Heart left ventricle (tissue), 16 donors: ENCODE measurements at regions not wholly inside any gene's neighbourhood (a gene's known extent, or its start where the extent isn't known, plus 50 kb on each side); places are given as distances from the start of the nearest gene placed in this dataset.

Experiments
- ATAC-seq, 4 donors: fragments of 200-7000 bp; cut with Tn5 transposase; one replicate each; pipeline ENCODE4 v1.9.1; 2020 to 2022; ENCODE audit warnings: moderate library complexity in 4 of 4, mild to moderate bottlenecking in 3 of 4, moderate number of reproducible peaks in 1 of 4
- DNase-seq, 5 donors: peaks; one replicate each; pipeline ENCODE4 v3.0.0-alpha.2; 2020
- H3K27ac ChIP-seq, 12 donors: fragments of 200-600 bp; sonication (generic) in 4 of 12; one replicate each; pipeline versions ENCODE4 v1.5.0 to v1.8.0; 2016 to 2022; ENCODE audit warnings: mild to moderate bottlenecking in 2 of 12
- H3K27me3 ChIP-seq, 9 donors: fragments of 200-600 bp; sonication (generic) in 2 of 9; one replicate each; pipeline versions ENCODE4 v1.5.1 to v1.8.0; 2016 to 2022; ENCODE audit warnings: mild to moderate bottlenecking in 3 of 9
- H3K36me3 ChIP-seq, 9 donors: fragments of 200-600 bp; sonication (generic) in 2 of 9; one replicate each; pipeline versions ENCODE4 v1.5.0 to v1.8.0; 2018 to 2022; ENCODE audit warnings: mild to moderate bottlenecking in 2 of 9
- H3K4me1 ChIP-seq, 12 donors: fragments of 200-600 bp; sonication (generic) in 4 of 12; one replicate each; pipeline versions ENCODE4 v1.5.0 to v1.8.0; 2016 to 2022; ENCODE audit warnings: mild to moderate bottlenecking in 3 of 12
- H3K4me3 ChIP-seq, 12 donors: fragments of 200-600 bp; sonication (generic) in 4 of 12; one replicate each; pipeline versions ENCODE4 v1.5.0 to v1.8.0; 2017 to 2022; ENCODE audit warnings: mild to moderate bottlenecking in 9 of 12, moderate library complexity in 4 of 12
- H3K9me3 ChIP-seq, 12 donors: fragments of 200-600 bp; sonication (generic) in 4 of 12; one replicate each; pipeline versions ENCODE4 v1.5.0 to v1.8.0; 2016 to 2022; ENCODE audit warnings: mild to moderate bottlenecking in 1 of 12
- POLR2A ChIP-seq, 2 donors: fragments of 450-650 bp; IDR thresholded peaks; one replicate each; pipeline ENCODE4 v1.6.1; 2017; ENCODE audit warnings: antibody characterized with exemption in 2 of 2, mild to moderate bottlenecking in 2 of 2, moderate library complexity in 2 of 2
- WGBS, 4 donors: extraction: QIAGEN DNeasy Blood & Tissue Kit in 2 of 4; methylation state at CpG; one replicate each; pipeline versions ENCODE4 v1.1.5 to v1.1.7; 2013 to 2018; 5-methylcytosine and 5-hydroxymethylcytosine counted together
- intact Hi-C, 10 donors: fragments of 100-400 bp; cut with DNase I; formaldehyde crosslinking; loops; one replicate each; pipeline versions ENCODE4 v1.11.1 to v1.14.2; 2022
- TF ChIP-seq, protein P1 (sequence below), 12 donors: fragments of 200-600 bp; sonication (generic) in 4 of 12; IDR thresholded peaks; one replicate each; pipeline versions ENCODE4 v1.5.0 to v1.8.0; 2018 to 2022; ENCODE audit warnings: antibody characterized with exemption in 12 of 12, mild to moderate bottlenecking in 5 of 12
- donor health status: ischemic (EF 13 %, LVEDD 7.1; RV severe dilation, severe dysfunction).
- donor health status: healthy with polysubstance abuse.
- donor health status: DM: no; HTN: yes; CAD: no.
- donor health status: DM: no; HTN: no; CAD: no.
- donor health status: ischemic (EF 25% LVEDD 6.9; RV normal size, moderate dysfunction).
- donor health status: ischemic (EF 25% LVEDD 5.7; RV mildly dilated, moderate dysfunction).
- donor health status: healthy.
- donor health status: DM: yes; HTN: yes; CAD: no.
- donor health status: ischemic (EF 35%, LVEDD 5.7; RV mildly dilated, moderate dysfunction).
- donor health status: nonischemic (EF 11% LVEDD 7.7; RV severe dilation, severe dysfunction).
- donor health status: DM: yes; HTN: yes; CAD: no.
- donor health status: PGD.
- donor health status: ischemic (EF 29% LVEDD 5.4; RV normal size, mild dysfunction).
- donor health status: nonischemic (EF 23%, LVEDD 6.1; RV moderate dilation, normal function).

GRCh38 chr2:67219651-67220050, 177.5 kb upstream of the ETAA1 start:
- Histone ChIP-seq H3K4me1 (no peaks in the 10 kb centered on the region), H3K27me3 (no peaks in the 10 kb centered on the region), H3K27ac (no peak overlapping the region), H3K36me3 (no peaks in the 10 kb centered on the region), H3K9me3 (peaks cover 0 to 10% (median 0%) of the 10 kb centered on the region in 12 donors), H3K4me3 (no peak overlapping the region)
- 50 to 67% (median 59%) methylated on average over 5 of the region's 5 CpGs for WGBS, 4 donors
- intact Hi-C loops, result no loop called here
- DNase-seq, result no peak
- ATAC-seq, result no peak
- TF ChIP-seq, protein P1, sequence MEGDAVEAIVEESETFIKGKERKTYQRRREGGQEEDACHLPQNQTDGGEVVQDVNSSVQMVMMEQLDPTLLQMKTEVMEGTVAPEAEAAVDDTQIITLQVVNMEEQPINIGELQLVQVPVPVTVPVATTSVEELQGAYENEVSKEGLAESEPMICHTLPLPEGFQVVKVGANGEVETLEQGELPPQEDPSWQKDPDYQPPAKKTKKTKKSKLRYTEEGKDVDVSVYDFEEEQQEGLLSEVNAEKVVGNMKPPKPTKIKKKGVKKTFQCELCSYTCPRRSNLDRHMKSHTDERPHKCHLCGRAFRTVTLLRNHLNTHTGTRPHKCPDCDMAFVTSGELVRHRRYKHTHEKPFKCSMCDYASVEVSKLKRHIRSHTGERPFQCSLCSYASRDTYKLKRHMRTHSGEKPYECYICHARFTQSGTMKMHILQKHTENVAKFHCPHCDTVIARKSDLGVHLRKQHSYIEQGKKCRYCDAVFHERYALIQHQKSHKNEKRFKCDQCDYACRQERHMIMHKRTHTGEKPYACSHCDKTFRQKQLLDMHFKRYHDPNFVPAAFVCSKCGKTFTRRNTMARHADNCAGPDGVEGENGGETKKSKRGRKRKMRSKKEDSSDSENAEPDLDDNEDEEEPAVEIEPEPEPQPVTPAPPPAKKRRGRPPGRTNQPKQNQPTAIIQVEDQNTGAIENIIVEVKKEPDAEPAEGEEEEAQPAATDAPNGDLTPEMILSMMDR (IDR thresholded peaks at IDR 0.05), result no peak
- no peak for TF ChIP-seq POLR2A (IDR thresholded peaks at IDR 0.05)

- DNase-seq, result no peak
- no peaks in the 10 kb centered on the region for H3K27me3 ChIP-seq
- peaks cover 0 to 10% (median 0%) of the 10 kb centered on the region in 12 donors for H3K9me3 ChIP-seq
- H3K4me1 ChIP-seq, result no peaks in the 10 kb centered on the region
- no peak for TF ChIP-seq POLR2A (IDR thresholded peaks at IDR 0.05)
- TF ChIP-seq, protein P1 (IDR thresholded peaks at IDR 0.05), result no peak
- intact Hi-C loops, result no loop called here
- 75 to 85% (median 81%) methylated on average over 4 of the region's 4 CpGs for WGBS, 4 donors
- no peak overlapping the region for H3K4me3 ChIP-seq
- ATAC-seq, result no peak
- no peaks in the 10 kb centered on the region for H3K36me3 ChIP-seq
- no peak overlapping the region for H3K27ac ChIP-seq
These were observed 175.9 kb upstream of the ETAA1 start for GRCh38 chr2:67221266-67221665.

- ATAC-seq (no peak), DNase-seq (no peak)
- Histone ChIP-seq H3K9me3 (no peaks in the 10 kb centered on the region), H3K27me3 (no peaks in the 10 kb centered on the region), H3K27ac (no peak overlapping the region), H3K4me1 (no peaks in the 10 kb centered on the region), H3K4me3 (no peak overlapping the region), H3K36me3 (no peaks in the 10 kb centered on the region)
- WGBS, 4 donors, result 87 to 92% (median 91%) methylated on average over 4 of the region's 4 CpGs
- intact Hi-C loops, result no loop called here
- no peak for TF ChIP-seq POLR2A (IDR thresholded peaks at IDR 0.05)
- TF ChIP-seq, protein P1 (IDR thresholded peaks at IDR 0.05), result no peak
These were observed 171.7 kb upstream of the ETAA1 start for GRCh38 chr2:67225287-67225973.

- DNase-seq, result no peak
- H3K4me3 ChIP-seq, result no peak overlapping the region
- no peaks in the 10 kb centered on the region for H3K9me3 ChIP-seq
- H3K27me3 ChIP-seq, result peaks cover 0 to 5% (median 0%) of the 10 kb centered on the region in 9 donors
- ATAC-seq, result no peak
- no peak overlapping the region for H3K27ac ChIP-seq
- no peak for TF ChIP-seq POLR2A (IDR thresholded peaks at IDR 0.05)
- intact Hi-C loops, result no loop called here
- no peaks in the 10 kb centered on the region for H3K36me3 ChIP-seq
- no peaks in the 10 kb centered on the region for H3K4me1 ChIP-seq
These were observed 167.4 kb upstream of the ETAA1 start for GRCh38 chr2:67229706-67230105.

DNA sequence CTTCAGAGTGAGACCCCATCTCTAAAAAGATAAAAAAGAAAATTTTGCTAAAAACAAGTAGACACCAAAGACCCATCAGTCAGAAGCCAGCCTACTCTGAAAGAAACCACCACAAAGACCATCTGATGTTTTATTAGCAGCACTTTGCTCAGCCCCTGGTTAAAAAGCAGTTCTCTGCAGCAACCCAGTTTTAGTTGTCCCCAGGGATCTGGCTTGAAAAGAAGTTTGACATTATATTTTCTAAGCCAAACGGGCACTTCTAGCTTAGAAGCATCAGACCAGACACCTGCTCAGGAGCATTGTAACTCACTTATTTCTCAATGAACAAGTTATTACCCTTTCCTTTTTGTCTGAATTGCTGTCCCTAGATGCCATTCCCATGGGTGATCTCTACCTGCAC, 164.2 kb upstream of the ETAA1 start:
- H3K27ac ChIP-seq, result no peak overlapping the region
- no peaks in the 10 kb centered on the region for H3K36me3 ChIP-seq
- no peak for ATAC-seq
- no peak for DNase-seq
- 70 to 88% (median 77%) methylated on average over 1 of the region's 1 CpG for WGBS, 4 donors
- no peaks in the 10 kb centered on the region for H3K9me3 ChIP-seq
- no peak for TF ChIP-seq POLR2A (IDR thresholded peaks at IDR 0.05)
- TF ChIP-seq, protein P1 (IDR thresholded peaks at IDR 0.05), result no peak
- peaks cover 0 to 5% (median 0%) of the 10 kb centered on the region in 9 donors for H3K27me3 ChIP-seq
- no peak overlapping the region for H3K4me3 ChIP-seq
- intact Hi-C loops, result no loop called here
- no peaks in the 10 kb centered on the region for H3K4me1 ChIP-seq
